SU-DHL-6 (cell line): ENCODE measurements at regions not wholly inside any gene's neighbourhood (a gene's known extent, or its start where the extent isn't known, plus 50 kb on each side); places are given as distances from the start of the nearest gene placed in this dataset.

Experiments
- H2AFZ ChIP-seq: fragments of 200-600 bp; sonication (generic); 2 replicates; pipeline ENCODE4 v1.6.1; 2014; ENCODE audit warnings: low read depth, mild to moderate bottlenecking, moderate library complexity, mixed read lengths, antibody characterized with exemption, low read length; ENCODE audit not compliant: severe bottlenecking
- H3F3A ChIP-seq: fragments of 200-600 bp; shearing (Covaris generic); 2 replicates; pipeline ENCODE4 v1.6.0; 2016; ENCODE audit warnings: antibody characterized with exemption, mild to moderate bottlenecking; ENCODE audit not compliant: insufficient read depth
- H3K27ac ChIP-seq: fragments of 200-600 bp; sonication (generic); 2 replicates; pipeline ENCODE4 v1.5.1; 2016; ENCODE audit warnings: low read depth, mild to moderate bottlenecking, low read length, moderate library complexity, mixed read lengths
- H3K27me3 ChIP-seq: fragments of 200-600 bp; sonication (generic), shearing (Covaris generic); 2 replicates; pipeline ENCODE4 v1.6.0; 2014; ENCODE audit warnings: mild to moderate bottlenecking, low read length
- H3K36me3 ChIP-seq: fragments of 200-600 bp; sonication (generic); 2 replicates; pipeline ENCODE4 v1.6.1; 2014; ENCODE audit warnings: mild to moderate bottlenecking, low read length, mixed read lengths
- H3K4me2 ChIP-seq: fragments of 300-600, 200-600 bp; shearing (Covaris generic), sonication (generic); 2 replicates; pipeline ENCODE4 v1.6.0; 2014; ENCODE audit warnings: low read length, low read depth, mild to moderate bottlenecking; ENCODE audit not compliant: poor library complexity, severe bottlenecking
- H3K4me3 ChIP-seq: fragments of 200-600 bp; sonication (generic); 2 replicates; pipeline ENCODE4 v1.5.1; 2014; ENCODE audit warnings: antibody characterized with exemption, low read length, mild to moderate bottlenecking, mixed read lengths; ENCODE audit not compliant: insufficient read depth, poor library complexity, severe bottlenecking
- H3K79me2 ChIP-seq: fragments of 200-600 bp; sonication (generic); 2 replicates; pipeline ENCODE4 v1.6.1; 2014; ENCODE audit warnings: mild to moderate bottlenecking, low read length, moderate library complexity; ENCODE audit not compliant: insufficient read depth
- H3K9ac ChIP-seq: fragments of 200-600 bp; sonication (generic); 2 replicates; pipeline ENCODE4 v1.7.0; 2014; ENCODE audit warnings: mild to moderate bottlenecking, low read length
- H3K9me2 ChIP-seq: fragments of 200-600 bp; sonication (generic); replicated peaks from 2 replicates; pipeline ENCODE4 v1.6.1; 2014; ENCODE audit warnings: low read length; ENCODE audit not compliant: insufficient read depth
- H3K9me3 ChIP-seq: fragments of 200-600 bp; sonication (generic); 2 replicates; pipeline ENCODE4 v1.6.1; 2014; ENCODE audit warnings: low read length, mixed read lengths; ENCODE audit not compliant: insufficient read depth
- H4K20me1 ChIP-seq: fragments of 200-600 bp; sonication (generic); 2 replicates; pipeline ENCODE4 v1.6.1; 2014; ENCODE audit warnings: low read depth, mild to moderate bottlenecking, antibody characterized with exemption, low read length, moderate library complexity, mixed read lengths
- EZH2phosphoT487 ChIP-seq: fragments of 200-600 bp; sonication (generic), shearing (Covaris generic); conservative IDR thresholded peaks from 2 replicates; pipeline ENCODE4 v1.6.1; 2018; ENCODE audit warnings: mild to moderate bottlenecking, antibody characterized with exemption, low read length, moderate library complexity, mixed read lengths
- TF ChIP-seq, protein P1 (sequence below): fragments of 200-600 bp; sonication (generic); IDR thresholded peaks from one replicate; pipeline ENCODE4 v1.5.1; 2017; ENCODE audit warnings: antibody characterized with exemption, mild to moderate bottlenecking, low read length, moderate library complexity; ENCODE audit not compliant: insufficient read depth, poor library complexity, severe bottlenecking

DNA sequence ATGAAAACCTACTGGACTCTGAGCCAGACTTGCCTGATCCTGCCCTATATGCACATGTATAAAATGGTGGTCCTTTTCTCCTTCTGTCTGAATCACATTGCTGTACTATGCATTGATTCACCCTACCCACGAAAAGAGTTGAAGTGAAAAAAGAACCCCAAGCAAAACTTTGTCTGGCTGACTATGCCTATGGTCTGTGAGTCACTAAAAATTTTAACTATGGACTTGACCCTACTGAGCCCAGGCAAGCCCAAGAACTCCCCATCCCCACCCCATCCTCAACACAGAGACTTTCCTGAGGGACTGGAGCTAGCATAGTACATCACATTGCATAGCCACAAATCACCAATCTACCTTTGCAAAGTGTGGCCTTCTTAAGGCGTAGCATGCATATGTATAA lies 116.6 kb upstream of the TENM3 start:
- no peak for TF ChIP-seq EZH2phosphoT487
- TF ChIP-seq, protein P1, sequence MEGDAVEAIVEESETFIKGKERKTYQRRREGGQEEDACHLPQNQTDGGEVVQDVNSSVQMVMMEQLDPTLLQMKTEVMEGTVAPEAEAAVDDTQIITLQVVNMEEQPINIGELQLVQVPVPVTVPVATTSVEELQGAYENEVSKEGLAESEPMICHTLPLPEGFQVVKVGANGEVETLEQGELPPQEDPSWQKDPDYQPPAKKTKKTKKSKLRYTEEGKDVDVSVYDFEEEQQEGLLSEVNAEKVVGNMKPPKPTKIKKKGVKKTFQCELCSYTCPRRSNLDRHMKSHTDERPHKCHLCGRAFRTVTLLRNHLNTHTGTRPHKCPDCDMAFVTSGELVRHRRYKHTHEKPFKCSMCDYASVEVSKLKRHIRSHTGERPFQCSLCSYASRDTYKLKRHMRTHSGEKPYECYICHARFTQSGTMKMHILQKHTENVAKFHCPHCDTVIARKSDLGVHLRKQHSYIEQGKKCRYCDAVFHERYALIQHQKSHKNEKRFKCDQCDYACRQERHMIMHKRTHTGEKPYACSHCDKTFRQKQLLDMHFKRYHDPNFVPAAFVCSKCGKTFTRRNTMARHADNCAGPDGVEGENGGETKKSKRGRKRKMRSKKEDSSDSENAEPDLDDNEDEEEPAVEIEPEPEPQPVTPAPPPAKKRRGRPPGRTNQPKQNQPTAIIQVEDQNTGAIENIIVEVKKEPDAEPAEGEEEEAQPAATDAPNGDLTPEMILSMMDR = no peak
- Histone ChIP-seq H2AFZ (no peak overlapping the region), H3K9me3 (no peaks in the 10 kb centered on the region), H3K79me2 (no peaks in the 10 kb centered on the region), H3K36me3 (no peaks in the 10 kb centered on the region), H3K9me2 (no peaks in the 10 kb centered on the region), H3K9ac (no peak overlapping the region), H3K27me3 (no peaks in the 10 kb centered on the region), H3K4me3 (no peak overlapping the region), H3F3A (no peaks in the 10 kb centered on the region), H4K20me1 (no peaks in the 10 kb centered on the region), H3K27ac (no peak overlapping the region), H3K4me2 (no peak overlapping the region)

DNA sequence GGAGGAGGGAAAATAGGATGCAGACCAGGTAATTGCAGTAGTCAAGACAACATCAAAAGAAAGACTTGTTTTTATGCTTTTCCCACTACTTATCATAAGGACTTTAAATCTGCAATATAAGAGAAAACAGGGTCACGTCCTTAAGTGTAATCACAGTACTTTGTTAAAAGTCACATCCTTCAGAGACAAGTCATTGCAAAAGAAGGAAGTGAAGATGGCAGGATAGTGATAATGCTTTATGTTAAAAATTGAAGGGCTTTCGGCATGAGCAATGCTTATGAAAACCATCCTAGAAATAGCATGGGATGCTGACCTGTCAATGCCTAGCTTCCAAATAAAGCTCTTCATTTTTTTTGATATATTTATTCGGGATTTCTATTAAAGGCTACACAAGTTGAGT lies 110.2 kb upstream of the TENM3 start:
- Histone ChIP-seq H3K9ac (no peak overlapping the region), H4K20me1 (no peaks in the 10 kb centered on the region), H3K4me3 (no peak overlapping the region), H3K79me2 (no peaks in the 10 kb centered on the region), H3F3A (no peaks in the 10 kb centered on the region), H3K36me3 (no peaks in the 10 kb centered on the region), H3K27me3 (no peaks in the 10 kb centered on the region), H3K27ac (no peak overlapping the region), H3K4me2 (no peak overlapping the region), H3K9me3 (no peaks in the 10 kb centered on the region), H2AFZ (no peak overlapping the region), H3K9me2 (no peaks in the 10 kb centered on the region)
- TF ChIP-seq EZH2phosphoT487 = no peak
- TF ChIP-seq, protein P1 = no peak

DNA sequence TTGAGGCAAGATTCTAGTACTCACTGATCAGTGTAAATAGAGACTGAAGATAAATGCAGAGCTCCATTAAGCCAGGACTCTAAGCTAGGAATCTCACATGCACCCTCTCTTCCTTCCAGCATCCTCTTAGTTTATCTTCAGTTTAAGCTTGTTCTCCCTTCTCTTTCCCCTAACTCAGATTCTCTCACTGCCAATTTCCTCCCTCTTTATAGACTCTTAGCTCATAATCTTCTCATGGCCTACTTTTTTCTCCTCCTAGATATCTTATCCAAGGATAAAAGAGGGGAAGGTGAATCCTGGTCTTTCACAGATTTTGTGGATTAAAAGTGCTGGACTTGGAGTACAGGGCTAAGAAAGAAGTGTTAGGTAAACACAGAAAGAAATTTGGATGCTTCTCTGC lies 108.9 kb upstream of the TENM3 start:
- Histone ChIP-seq H3F3A (no peaks in the 10 kb centered on the region), H3K27ac (no peak overlapping the region), H2AFZ (no peak overlapping the region), H3K9ac (no peak overlapping the region), H3K4me2 (no peak overlapping the region), H4K20me1 (no peaks in the 10 kb centered on the region), H3K79me2 (no peaks in the 10 kb centered on the region), H3K9me3 (no peaks in the 10 kb centered on the region), H3K27me3 (no peaks in the 10 kb centered on the region), H3K36me3 (no peaks in the 10 kb centered on the region), H3K4me3 (no peak overlapping the region), H3K9me2 (no peaks in the 10 kb centered on the region)
- no peak for TF ChIP-seq EZH2phosphoT487
- TF ChIP-seq, protein P1 = no peak

- no peaks in the 10 kb centered on the region for H3F3A ChIP-seq
- H3K36me3 ChIP-seq = no peaks in the 10 kb centered on the region
- no peak overlapping the region for H3K9ac ChIP-seq
- H3K9me2 ChIP-seq = no peaks in the 10 kb centered on the region
- H3K4me3 ChIP-seq = no peak overlapping the region
- H3K27ac ChIP-seq = no peak overlapping the region
- no peaks in the 10 kb centered on the region for H3K9me3 ChIP-seq
- no peaks in the 10 kb centered on the region for H3K27me3 ChIP-seq
- TF ChIP-seq, protein P1 = no peak
- no peak for TF ChIP-seq EZH2phosphoT487
- no peaks in the 10 kb centered on the region for H3K79me2 ChIP-seq
- H3K4me2 ChIP-seq = no peak overlapping the region
- H2AFZ ChIP-seq = no peak overlapping the region
- H4K20me1 ChIP-seq = no peaks in the 10 kb centered on the region
Observed at GRCh38 chr4:182136201-182136600, 107.0 kb upstream of the TENM3 start.
